ENCODE measurements at regions not wholly inside any gene's neighbourhood (a gene's known extent, or its start where the extent isn't known, plus 50 kb on each side); places are given as distances from the start of the nearest gene placed in this dataset.

GRCh38 chr6:91436448-91436847 is 849.6 kb upstream of the MAP3K7 start:
- H3K4me3 ChIP-seq (ENCODE audit: low read depth, low read length) = no peak overlapping the region
- TF ChIP-seq, protein P1, sequence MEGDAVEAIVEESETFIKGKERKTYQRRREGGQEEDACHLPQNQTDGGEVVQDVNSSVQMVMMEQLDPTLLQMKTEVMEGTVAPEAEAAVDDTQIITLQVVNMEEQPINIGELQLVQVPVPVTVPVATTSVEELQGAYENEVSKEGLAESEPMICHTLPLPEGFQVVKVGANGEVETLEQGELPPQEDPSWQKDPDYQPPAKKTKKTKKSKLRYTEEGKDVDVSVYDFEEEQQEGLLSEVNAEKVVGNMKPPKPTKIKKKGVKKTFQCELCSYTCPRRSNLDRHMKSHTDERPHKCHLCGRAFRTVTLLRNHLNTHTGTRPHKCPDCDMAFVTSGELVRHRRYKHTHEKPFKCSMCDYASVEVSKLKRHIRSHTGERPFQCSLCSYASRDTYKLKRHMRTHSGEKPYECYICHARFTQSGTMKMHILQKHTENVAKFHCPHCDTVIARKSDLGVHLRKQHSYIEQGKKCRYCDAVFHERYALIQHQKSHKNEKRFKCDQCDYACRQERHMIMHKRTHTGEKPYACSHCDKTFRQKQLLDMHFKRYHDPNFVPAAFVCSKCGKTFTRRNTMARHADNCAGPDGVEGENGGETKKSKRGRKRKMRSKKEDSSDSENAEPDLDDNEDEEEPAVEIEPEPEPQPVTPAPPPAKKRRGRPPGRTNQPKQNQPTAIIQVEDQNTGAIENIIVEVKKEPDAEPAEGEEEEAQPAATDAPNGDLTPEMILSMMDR (IDR thresholded peaks at IDR 0.05; ENCODE audit: control insufficient read depth, extremely low read depth, insufficient read depth) = no peak
- DNase-seq (ENCODE audit: low read depth) = no peak

- TF ChIP-seq, protein P1 (IDR thresholded peaks at IDR 0.05; ENCODE audit: control insufficient read depth, extremely low read depth, insufficient read depth) = no peak
- no peak for DNase-seq (ENCODE audit: low read depth)
- H3K4me3 ChIP-seq (ENCODE audit: low read depth, low read length) = no peak overlapping the region
These were observed 848.8 kb upstream of the MAP3K7 start for GRCh38 chr6:91435630-91436029.

DNA sequence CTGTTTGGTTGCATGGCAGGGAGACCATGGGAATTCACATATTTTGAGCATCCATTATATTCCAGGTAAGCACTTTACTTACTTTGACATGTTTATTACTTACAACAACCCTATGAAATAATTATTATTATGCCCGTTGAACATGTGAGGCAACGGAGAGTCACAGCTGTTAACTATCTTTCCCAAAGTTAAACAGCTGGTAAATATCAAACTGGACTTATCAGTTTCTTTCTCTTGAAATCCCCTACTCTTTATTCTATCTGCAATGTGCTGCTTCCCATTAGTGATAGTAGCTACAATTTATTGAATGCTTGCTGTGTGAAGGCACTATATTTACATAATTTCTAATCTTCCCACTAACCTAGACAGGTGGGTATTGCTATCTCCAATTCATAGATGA is 847.7 kb upstream of the MAP3K7 start:
- no peak overlapping the region for H3K4me3 ChIP-seq (ENCODE audit: low read depth, low read length)
- TF ChIP-seq, protein P1 (IDR thresholded peaks at IDR 0.05; ENCODE audit: control insufficient read depth, extremely low read depth, insufficient read depth) = no peak
- no peak for DNase-seq (ENCODE audit: low read depth)

DNA sequence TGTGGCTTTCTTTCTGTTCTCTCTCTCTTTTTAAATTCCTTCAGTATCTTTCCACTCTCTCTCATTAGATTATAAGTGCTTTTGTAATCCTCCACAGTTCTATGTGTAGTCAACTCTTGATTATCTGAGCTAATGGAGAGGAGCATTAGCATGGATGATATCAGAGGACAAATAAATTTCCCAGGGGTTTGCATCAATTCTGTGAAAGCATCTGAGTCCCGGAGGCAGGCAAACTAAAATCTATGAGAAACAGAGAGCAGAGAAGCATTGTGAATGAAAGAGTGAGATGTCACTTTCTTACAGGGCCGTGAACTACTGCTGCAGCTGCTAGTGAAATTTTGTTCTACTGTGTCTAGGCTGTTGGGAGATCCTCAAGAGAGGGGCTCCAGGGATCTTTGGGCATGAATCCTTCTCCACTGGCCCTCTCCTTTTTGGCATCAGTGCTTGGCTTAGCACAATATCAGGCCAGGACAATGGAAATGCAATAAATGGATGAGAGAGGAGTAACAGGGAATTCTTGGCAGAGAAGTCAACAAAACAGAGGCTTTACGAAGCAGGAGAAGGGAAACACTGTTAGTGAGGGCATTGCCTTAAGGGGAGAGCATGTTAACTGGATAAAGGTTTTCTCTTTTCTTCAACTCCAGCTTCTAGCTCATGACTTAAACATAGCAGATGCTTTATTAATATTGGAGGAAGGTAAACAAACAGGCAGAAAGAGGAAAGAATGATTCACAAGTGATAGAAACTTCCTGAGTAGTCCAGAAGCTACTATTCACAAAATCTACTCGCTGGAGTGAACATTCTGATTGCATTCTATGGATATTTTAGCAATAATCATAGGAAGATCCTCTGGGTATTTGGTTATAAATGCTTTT is 847.0 kb upstream of the MAP3K7 start:
- no peak for DNase-seq (ENCODE audit: low read depth)
- no peak overlapping the region for H3K4me3 ChIP-seq (ENCODE audit: low read depth, low read length)
- TF ChIP-seq, protein P1 (IDR thresholded peaks at IDR 0.05; ENCODE audit: control insufficient read depth, extremely low read depth, insufficient read depth) = no peak

DNA sequence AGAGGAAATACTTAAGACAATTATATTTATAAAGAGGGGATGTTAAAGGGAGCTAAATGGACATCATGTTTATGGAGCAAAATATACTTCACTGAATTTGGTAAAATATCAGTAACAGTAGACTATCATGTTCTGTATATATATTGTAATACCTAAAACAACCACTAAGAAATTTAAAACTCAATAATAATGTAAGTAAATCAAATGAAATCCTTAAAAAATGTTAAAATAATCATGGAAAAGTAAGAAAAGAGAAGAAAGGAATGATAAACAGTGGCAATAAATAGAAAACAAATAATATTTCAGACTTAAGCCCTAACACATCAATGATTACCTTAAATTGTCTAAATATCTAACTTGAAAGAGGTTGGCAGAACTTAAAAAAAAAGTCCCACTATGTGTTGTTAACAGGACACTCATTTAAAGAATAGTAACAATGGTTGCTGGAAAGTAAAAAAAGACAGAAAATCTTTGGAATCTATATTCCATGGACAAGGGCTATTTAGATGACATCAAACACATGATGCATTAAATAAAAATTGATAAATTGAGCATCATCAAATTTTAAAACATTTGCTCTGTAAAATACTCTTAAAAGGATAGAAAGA is 842.2 kb upstream of the MAP3K7 start:
- H3K4me3 ChIP-seq (ENCODE audit: low read depth, low read length) = no peak overlapping the region
- TF ChIP-seq, protein P1 (IDR thresholded peaks at IDR 0.05; ENCODE audit: control insufficient read depth, extremely low read depth, insufficient read depth) = no peak
- DNase-seq (ENCODE audit: low read depth) = no peak

DNA sequence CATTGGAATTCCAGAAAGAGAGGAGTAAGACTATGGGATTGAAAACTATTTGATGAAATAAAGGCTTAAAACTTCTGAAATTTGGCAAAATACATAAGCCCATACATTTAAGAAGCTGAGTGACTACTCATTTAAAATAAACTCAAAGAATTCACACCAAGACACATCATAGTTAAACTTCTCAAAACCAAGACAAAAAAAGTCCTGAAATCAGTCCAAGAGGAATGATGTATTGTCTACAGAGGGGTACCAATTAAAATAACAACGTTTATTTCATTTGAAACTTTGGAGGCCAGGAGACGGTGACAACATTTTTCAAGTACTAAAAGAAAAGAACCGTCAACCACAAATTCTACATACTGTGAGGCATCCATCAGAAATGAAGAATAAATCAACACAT is 841.4 kb upstream of the MAP3K7 start:
- no peak overlapping the region for H3K4me3 ChIP-seq (ENCODE audit: low read depth, low read length)
- TF ChIP-seq, protein P1 (IDR thresholded peaks at IDR 0.05; ENCODE audit: control insufficient read depth, extremely low read depth, insufficient read depth) = no peak
- no peak for DNase-seq (ENCODE audit: low read depth)
